VCaP (cell line): ENCODE measurements at regions not wholly inside any gene's neighbourhood (a gene's known extent, or its start where the extent isn't known, plus 50 kb on each side); places are given as distances from the start of the nearest gene placed in this dataset.

Source experiments
- H3K27ac ChIP-seq: fragments of 450-650 bp; 2 replicates; pipeline ENCODE4 v1.5.1; 2017
- CTCF ChIP-seq: fragments of 450-650 bp; conservative IDR thresholded peaks from 2 replicates; pipeline ENCODE4 v1.5.1; 2017; ENCODE audit warnings: mild to moderate bottlenecking, moderate library complexity

- TF ChIP-seq CTCF: no peak
Measured at GRCh38 chr20:48530957-48531356, 296.8 kb downstream of the PREX1 start.

DNA sequence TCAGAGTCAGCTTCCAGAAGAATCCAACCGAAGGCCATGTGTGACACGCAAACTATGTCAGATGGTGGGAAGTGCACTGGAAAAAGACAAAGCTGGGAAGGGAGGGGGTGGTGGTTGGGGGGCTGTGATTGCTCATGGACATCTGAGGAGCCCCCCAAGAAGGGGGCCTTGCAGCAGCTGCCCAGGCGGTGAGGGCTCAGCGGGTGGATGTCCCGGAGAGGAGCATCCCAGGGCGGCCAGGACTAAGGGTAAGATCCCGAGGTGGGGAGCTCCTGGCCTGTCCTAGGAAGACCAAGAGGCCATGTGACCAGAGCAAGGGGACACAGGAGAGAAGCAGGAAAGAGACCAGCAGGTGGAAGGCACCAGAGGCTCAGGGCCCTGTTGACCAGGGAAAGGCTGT lies 299.5 kb downstream of the PREX1 start:
- no peak for TF ChIP-seq CTCF

More at GRCh38 chr20:48530957-48531356, 296.8 kb downstream of the PREX1 start:
- H3K27ac ChIP-seq: no peak overlapping the region

DNA sequence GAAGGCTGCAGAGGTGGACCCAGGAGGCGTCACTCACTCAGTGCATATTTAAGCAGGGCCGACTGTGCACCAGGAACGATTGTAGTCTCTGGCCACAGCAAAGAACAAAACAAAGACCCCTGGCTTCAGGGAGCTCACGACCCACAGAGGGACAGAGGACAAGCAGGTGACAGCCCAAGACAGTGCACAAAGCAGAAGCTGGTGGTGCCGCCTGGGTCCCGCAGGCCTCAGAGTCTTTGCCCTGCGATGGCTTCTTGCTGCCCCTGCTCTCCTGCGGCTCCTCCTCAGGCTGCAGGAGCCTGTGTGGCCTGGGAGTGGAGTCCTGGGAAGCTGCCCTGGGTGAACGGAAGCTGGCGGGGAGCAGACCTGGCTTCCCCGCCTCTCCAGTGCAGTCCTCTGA lies 300.0 kb downstream of the PREX1 start:
- no peak for TF ChIP-seq CTCF
- H3K27ac ChIP-seq: no peak overlapping the region

More for the DNA sequence above, 299.5 kb downstream of the PREX1 start:
- H3K27ac ChIP-seq: no peak overlapping the region

DNA sequence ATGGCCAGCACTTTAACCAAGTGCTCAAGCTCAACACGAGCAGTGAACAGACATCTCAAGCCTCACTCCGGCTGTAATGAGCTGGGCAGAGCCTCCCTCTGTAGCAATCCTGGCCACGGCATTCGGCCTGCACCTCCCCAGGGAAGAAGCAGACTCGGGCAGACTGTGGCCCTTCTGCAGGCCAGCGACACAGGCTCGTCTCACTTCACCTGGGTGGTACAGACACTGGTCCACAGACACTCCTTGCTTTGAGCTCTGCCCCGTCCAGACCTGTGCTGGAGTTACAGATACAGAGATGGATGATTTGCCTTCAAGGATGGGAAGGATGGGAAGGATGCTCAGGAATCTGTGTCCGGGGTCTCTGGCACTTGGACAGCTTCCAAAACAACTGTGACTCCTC lies 300.9 kb downstream of the PREX1 start:
- no peak overlapping the region for H3K27ac ChIP-seq
- no peak for TF ChIP-seq CTCF

DNA sequence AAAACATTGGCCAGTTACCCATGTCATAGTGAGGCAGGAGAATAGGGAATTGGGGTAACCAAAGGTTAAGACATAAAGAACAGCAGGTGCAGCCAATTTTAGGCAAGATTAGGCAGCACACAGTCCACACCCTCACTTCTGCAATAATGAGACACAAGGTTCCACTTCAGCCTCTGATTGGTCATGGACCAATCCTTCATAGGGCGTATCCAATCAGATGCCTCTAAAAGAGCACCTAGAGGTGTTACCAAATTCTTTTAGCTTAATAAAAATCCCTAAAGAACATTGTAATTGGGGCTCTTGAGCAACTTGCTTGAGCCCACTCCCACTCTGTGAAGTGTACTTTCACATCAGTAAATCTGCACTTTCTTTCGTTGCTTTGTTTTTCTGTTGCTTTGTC lies 302.4 kb downstream of the PREX1 start:
- no peak for TF ChIP-seq CTCF
- H3K27ac ChIP-seq: no peak overlapping the region

DNA sequence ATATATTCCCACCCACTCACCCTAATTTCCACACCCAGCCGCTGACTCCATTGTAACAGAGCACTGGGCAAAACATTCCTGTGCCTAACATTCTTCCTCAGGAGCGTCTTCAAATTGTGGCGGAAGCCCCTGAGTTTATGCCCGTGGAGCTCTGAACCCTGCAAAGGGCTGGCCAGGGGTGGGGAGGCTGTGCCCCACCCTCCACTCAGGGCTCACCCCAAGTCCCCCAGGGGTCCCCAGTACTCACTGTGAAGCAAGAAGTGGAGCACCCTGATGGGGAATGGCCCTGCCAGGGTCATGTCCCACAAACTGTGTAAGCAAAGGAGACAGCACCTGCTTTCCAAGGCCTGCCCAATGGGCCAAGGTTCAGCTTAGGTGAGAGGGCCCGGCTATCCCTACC lies 303.2 kb downstream of the PREX1 start:
- TF ChIP-seq CTCF: no peak
- H3K27ac ChIP-seq: no peak overlapping the region

DNA sequence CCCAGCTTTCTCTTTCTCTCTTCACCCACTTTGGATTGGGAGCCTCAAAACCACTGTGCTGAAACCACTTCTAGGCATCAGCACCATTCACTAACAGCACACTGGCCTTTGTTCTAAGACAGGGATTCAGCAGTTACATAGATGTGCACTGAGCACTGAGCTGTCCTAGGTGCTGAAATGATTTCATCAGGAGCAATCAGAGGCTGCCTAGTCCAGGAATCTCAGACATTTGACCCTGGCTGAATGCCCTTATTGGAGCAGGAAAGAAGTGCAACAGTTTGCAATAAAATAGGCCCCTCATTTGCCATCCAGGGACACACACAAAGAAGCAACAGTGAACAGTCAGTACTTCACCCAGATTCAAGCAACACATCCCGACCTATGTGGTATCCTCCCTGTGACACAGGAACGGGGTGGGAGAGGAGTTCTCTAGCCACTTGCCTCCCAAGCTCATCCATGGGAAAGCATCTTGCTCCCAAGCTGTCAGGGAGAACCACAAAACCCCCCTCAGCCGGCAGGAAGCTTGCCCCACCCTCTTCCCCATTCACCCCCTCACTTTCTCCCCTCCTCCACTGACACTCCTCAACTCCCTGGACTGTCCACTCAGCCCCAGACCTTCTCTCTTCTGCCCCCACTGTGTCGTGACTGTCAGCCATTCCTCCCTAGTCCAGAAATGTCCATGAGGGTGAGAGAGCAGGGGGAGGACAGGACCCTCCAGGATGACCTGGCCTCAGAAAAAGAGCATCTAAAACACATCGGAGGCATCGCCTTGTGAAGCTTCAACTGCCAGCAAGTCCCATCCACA lies 304.4 kb downstream of the PREX1 start:
- no peak for TF ChIP-seq CTCF
- no peak overlapping the region for H3K27ac ChIP-seq
